CD4-positive, CD25-positive, alpha-beta regulatory T cell (primary cell): ENCODE measurements at regions not wholly inside any gene's neighbourhood (a gene's known extent, or its start where the extent isn't known, plus 50 kb on each side); places are given as distances from the start of the nearest gene placed in this dataset.

Experiments
- ATAC-seq, 2 donors: fragments of 150-1000 bp; cut with Tn5 transposase; one replicate each; pipeline ENCODE4 v1.10.0; 2021; ENCODE audit warnings: low read depth in 2 of 2, moderate number of reproducible peaks in 2 of 2, moderate library complexity in 1 of 2
- DNase-seq, 3 donors: peaks; one replicate each; pipeline versions ENCODE4 v3.0.0 to v3.0.0-alpha.2; 2012 to 2022; ENCODE audit warnings: mixed read lengths in 1 of 3
- H3K27ac ChIP-seq: one replicate; pipeline ENCODE4 v1.7.0; 2013; ENCODE audit warnings: mild to moderate bottlenecking, low read length; ENCODE audit not compliant: insufficient read depth, poor library complexity, severe bottlenecking
- H3K27me3 ChIP-seq: one replicate; pipeline ENCODE4 v1.7.0; 2013; ENCODE audit warnings: low read length; ENCODE audit not compliant: control insufficient read depth, insufficient read depth
- H3K36me3 ChIP-seq: one replicate; pipeline ENCODE4 v1.7.0; 2013; ENCODE audit warnings: mild to moderate bottlenecking, low read length, moderate library complexity; ENCODE audit not compliant: control insufficient read depth, insufficient read depth
- H3K4me1 ChIP-seq: 2 replicates; pipeline ENCODE4 v1.7.0; 2013; ENCODE audit warnings: mild to moderate bottlenecking, low read length; ENCODE audit not compliant: insufficient read depth, control insufficient read depth, poor library complexity, severe bottlenecking
- H3K4me3 ChIP-seq: one replicate; pipeline ENCODE4 v1.7.0; 2013; ENCODE audit warnings: low read depth, mild to moderate bottlenecking, low read length, moderate library complexity
- H3K9me3 ChIP-seq, 2 experiments: 1 replicate in 1 of 2; 2 replicates in 1 of 2; pipeline ENCODE4 v1.7.0; 2013; ENCODE audit warnings: low read length in 2 of 2, mild to moderate bottlenecking in 1 of 2, moderate library complexity in 1 of 2; ENCODE audit not compliant: control insufficient read depth in 2 of 2
- H3K27ac Mint-ChIP-seq, 3 donors: one replicate each; pipeline ENCODE4 v1.8.0; 2020 to 2022; ENCODE audit warnings: mild to moderate bottlenecking in 3 of 3, mixed read lengths in 3 of 3, moderate library complexity in 2 of 3
- H3K27me3 Mint-ChIP-seq: one replicate; pipeline ENCODE4 v1.8.0; 2022; ENCODE audit warnings: mild to moderate bottlenecking, mixed read lengths
- H3K36me3 Mint-ChIP-seq: one replicate; pipeline ENCODE4 v1.8.0; 2020; ENCODE audit warnings: mixed read lengths
- H3K4me1 Mint-ChIP-seq, 4 donors: one replicate each; pipeline ENCODE4 v1.8.0; 2020 to 2022; ENCODE audit warnings: mixed read lengths in 4 of 4, mild to moderate bottlenecking in 1 of 4
- H3K4me3 Mint-ChIP-seq, 4 donors: one replicate each; pipeline ENCODE4 v1.8.0; 2020 to 2022; ENCODE audit warnings: mild to moderate bottlenecking in 4 of 4, mixed read lengths in 4 of 4, moderate library complexity in 3 of 4
- H3K9me3 Mint-ChIP-seq, 7 donors: one replicate each; pipeline ENCODE4 v1.8.0; 2020 to 2022; ENCODE audit warnings: mixed read lengths in 7 of 7, mild to moderate bottlenecking in 3 of 7, moderate library complexity in 2 of 7

DNA sequence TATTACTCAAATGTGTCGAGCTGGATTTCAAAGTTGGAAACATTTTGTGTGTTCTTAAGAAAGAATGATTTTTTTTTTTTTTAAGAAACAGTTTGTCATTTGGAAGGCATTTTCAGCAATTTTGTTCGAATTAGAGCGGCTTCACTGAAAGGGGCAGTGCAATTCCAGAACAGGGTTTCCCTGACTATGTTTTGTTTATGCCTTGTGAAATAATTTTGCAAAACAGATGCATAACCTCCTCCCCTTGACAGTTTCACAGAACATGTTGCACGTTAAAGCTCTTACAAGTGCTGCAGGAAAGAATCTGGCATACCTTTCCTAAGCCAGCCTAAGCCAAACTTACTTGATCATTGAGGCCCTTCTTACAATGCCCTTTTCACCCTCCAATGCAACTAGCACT lies 216.0 kb upstream of the SSTR4 start:
- Mint-ChIP-seq H3K9me3 (peaks cover 0 to 2% (median 0%) of the 10 kb centered on the region in 7 donors), H3K27ac (no peak overlapping the region), H3K36me3 (no peaks in the 10 kb centered on the region), H3K4me1 (no peaks in the 10 kb centered on the region), H3K4me3 (no peak overlapping the region), H3K27me3 (peaks cover 14% of the 10 kb centered on the region)
- Histone ChIP-seq H3K9me3 (no peaks in the 10 kb centered on the region), H3K4me3 (no peak overlapping the region), H3K36me3 (no peaks in the 10 kb centered on the region), H3K27ac (no peak overlapping the region), H3K4me1 (no peaks in the 10 kb centered on the region), H3K27me3 (no peaks in the 10 kb centered on the region)
- no peak for ATAC-seq
- no peak for DNase-seq

DNA sequence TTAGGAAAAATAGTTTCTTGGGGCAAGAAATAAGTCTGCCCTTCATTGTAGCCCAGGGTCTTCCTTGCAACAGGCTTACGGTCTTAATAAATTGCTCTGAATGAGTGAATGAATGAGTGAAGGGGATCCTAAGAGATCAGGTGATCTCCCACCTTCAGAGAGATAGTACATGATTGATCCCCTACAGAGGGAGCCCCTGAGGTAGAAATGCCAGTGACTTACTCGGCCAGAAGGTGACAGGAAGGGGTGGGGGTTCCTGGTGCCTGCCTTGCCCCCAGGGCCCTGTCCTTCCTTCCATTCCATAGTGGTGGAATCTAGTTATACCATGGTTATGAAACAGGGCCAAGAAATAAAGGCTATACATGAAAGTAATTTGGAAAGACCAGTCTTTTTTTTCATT lies 215.3 kb upstream of the SSTR4 start:
- Mint-ChIP-seq H3K27me3 (peaks cover 7% of the 10 kb centered on the region), H3K4me1 (no peaks in the 10 kb centered on the region), H3K9me3 (peaks cover 0 to 2% (median 0%) of the 10 kb centered on the region in 7 donors), H3K27ac (no peak overlapping the region), H3K36me3 (no peaks in the 10 kb centered on the region), H3K4me3 (no peak overlapping the region)
- H3K9me3 ChIP-seq: no peaks in the 10 kb centered on the region
- no peaks in the 10 kb centered on the region for H3K27me3 ChIP-seq
- ATAC-seq (no peak), DNase-seq (no peak)
- no peak overlapping the region for H3K4me3 ChIP-seq
- H3K36me3 ChIP-seq: no peaks in the 10 kb centered on the region
- H3K4me1 ChIP-seq: no peaks in the 10 kb centered on the region
- no peak overlapping the region for H3K27ac ChIP-seq

DNA sequence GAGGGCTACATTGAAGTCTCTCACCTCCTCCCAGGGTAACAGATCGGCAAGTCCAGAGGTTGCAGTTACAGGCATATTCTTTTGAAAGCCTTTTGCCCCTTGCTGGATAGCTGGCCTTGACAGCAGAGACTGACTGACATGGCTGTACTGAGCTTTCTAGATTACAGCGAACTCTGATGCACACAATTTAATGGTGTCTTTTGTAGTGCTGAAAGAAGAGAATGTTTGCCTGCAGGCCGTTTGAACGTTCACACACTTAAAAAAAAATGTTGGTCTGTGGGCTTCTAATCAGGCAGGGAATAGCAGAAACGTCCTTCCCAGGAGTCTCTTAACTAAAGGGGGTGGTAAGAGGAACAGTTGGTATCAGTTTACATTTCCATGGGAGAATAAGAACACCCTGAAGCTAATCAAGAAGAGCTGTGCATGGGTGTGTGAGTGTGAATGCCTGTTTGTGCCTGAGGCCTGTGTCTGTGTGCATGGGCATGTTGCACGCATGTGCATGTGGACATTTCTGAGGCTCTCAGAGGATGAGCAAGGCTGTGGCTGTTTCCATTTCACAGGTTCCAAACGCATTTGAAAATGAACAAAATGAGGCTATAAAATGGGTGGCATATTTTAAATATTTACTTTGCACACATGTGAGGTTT lies 213.9 kb upstream of the SSTR4 start:
- no peak overlapping the region for H3K4me3 ChIP-seq
- no peaks in the 10 kb centered on the region for H3K4me1 ChIP-seq
- no peaks in the 10 kb centered on the region for H3K4me1 Mint-ChIP-seq
- no peak overlapping the region for H3K27ac Mint-ChIP-seq
- H3K4me3 Mint-ChIP-seq: no peak overlapping the region
- H3K27ac ChIP-seq: no peak overlapping the region
- H3K27me3 ChIP-seq: no peaks in the 10 kb centered on the region
- H3K27me3 Mint-ChIP-seq: no peaks in the 10 kb centered on the region
- H3K9me3 Mint-ChIP-seq: peaks cover 0 to 3% (median 0%) of the 10 kb centered on the region in 7 donors
- ATAC-seq (no peak), DNase-seq (no peak)
- no peaks in the 10 kb centered on the region for H3K9me3 ChIP-seq
- no peaks in the 10 kb centered on the region for H3K36me3 ChIP-seq
- H3K36me3 Mint-ChIP-seq: no peaks in the 10 kb centered on the region

DNA sequence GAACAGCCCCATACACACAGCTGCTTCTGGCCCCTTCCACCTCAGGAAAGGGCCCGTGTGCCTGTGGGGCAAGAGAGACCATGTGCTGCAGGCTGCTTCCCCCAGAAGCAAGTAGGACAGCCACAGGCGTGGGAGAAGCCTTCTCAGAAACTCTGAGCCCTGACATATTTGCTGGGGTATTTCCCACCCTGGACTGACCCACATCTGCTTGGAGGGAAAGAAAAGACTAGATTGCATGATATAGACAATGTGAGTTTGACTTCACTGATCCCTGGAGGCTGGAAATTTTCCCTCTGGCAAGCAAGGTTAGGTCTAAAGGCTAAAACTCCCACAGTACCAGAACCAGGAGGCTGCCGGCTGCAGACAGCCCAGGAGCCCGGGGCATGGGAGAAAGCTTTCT lies 213.3 kb upstream of the SSTR4 start:
- Histone ChIP-seq H3K27me3 (no peaks in the 10 kb centered on the region), H3K27ac (no peak overlapping the region), H3K9me3 (no peaks in the 10 kb centered on the region), H3K36me3 (no peaks in the 10 kb centered on the region), H3K4me3 (no peak overlapping the region), H3K4me1 (no peaks in the 10 kb centered on the region)
- no peak for DNase-seq
- Mint-ChIP-seq H3K36me3 (no peaks in the 10 kb centered on the region), H3K9me3 (peaks cover 0 to 3% (median 0%) of the 10 kb centered on the region in 7 donors), H3K27me3 (no peaks in the 10 kb centered on the region), H3K4me1 (no peaks in the 10 kb centered on the region), H3K4me3 (no peak overlapping the region), H3K27ac (no peak overlapping the region)
- ATAC-seq: no peak

DNA sequence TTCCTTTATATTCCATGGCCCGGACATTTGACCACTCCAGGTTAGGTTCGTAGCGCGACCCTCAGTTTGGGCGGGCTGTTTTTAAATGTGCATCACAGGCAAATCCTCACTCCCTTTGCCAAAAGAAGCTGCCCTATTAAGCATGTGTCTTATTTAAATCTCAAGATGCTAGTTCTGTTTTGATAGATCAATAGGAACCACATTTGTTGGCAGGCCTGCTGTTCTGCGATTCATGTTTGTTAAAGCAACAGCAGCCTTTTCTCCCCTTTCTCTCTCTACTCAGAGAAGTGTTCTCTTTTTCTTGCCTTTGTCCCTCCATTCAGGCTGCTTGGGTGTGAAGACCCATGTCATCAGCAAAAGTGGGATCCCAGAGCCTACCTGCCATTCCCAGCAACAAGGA lies 212.0 kb upstream of the SSTR4 start:
- H3K4me1 Mint-ChIP-seq: no peaks in the 10 kb centered on the region
- Histone ChIP-seq H3K4me3 (no peak overlapping the region), H3K4me1 (no peaks in the 10 kb centered on the region), H3K27me3 (no peaks in the 10 kb centered on the region), H3K36me3 (no peaks in the 10 kb centered on the region), H3K27ac (no peak overlapping the region), H3K9me3 (no peaks in the 10 kb centered on the region)
- peaks cover 0 to 3% (median 0%) of the 10 kb centered on the region in 7 donors for H3K9me3 Mint-ChIP-seq
- no peaks in the 10 kb centered on the region for H3K36me3 Mint-ChIP-seq
- no peak for ATAC-seq
- no peak overlapping the region for H3K4me3 Mint-ChIP-seq
- no peak overlapping the region for H3K27ac Mint-ChIP-seq
- DNase-seq: no peak
- no peaks in the 10 kb centered on the region for H3K27me3 Mint-ChIP-seq

DNA sequence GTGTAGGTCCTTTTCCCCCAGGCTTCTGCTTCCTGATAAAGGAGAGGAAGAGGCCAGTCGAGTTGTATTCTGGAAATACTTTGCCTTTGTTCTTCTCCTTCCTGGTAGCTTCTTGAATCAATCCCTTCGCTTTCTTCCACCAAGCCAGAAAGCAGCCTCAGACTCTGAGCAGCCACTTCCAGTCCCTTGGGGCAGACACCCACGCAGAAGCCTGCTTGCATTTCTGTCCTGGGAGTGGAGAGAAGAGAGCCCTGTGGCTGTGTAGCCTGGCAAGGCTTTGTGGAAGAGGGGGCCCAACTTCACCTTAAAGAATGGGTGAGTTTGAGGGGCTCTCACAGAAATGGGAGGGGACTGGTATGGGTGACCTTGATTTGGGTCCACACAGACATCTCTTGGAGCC lies 211.0 kb upstream of the SSTR4 start:
- Mint-ChIP-seq H3K27ac (no peak overlapping the region), H3K9me3 (peaks cover 0 to 3% (median 0%) of the 10 kb centered on the region in 7 donors), H3K36me3 (no peaks in the 10 kb centered on the region), H3K4me1 (no peaks in the 10 kb centered on the region), H3K4me3 (no peak overlapping the region), H3K27me3 (no peaks in the 10 kb centered on the region)
- H3K4me3 ChIP-seq: no peak overlapping the region
- H3K9me3 ChIP-seq: no peaks in the 10 kb centered on the region
- no peaks in the 10 kb centered on the region for H3K36me3 ChIP-seq
- DNase-seq (no peak), ATAC-seq (no peak)
- H3K27ac ChIP-seq: no peak overlapping the region
- H3K4me1 ChIP-seq: no peaks in the 10 kb centered on the region
- H3K27me3 ChIP-seq: no peaks in the 10 kb centered on the region

DNA sequence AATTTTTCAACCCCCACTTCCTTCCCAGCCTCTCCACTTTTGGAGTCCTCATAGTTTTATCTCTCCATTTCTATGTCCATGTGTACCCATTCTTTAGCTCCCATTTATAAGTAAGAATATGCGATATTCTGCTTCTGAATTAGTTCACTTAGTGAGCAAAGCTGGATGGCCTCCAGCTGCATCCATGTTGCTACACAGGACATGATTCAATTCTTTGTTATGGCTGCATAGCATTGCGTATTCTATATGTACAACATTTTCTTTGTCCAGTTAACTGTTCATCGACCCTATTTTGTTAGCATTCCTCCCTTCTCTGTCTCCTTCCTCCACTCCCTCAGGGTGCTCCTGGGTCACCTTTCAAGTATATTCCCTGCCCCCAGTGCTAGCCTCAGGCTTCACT lies 210.0 kb upstream of the SSTR4 start:
- no peaks in the 10 kb centered on the region for H3K4me1 ChIP-seq
- Mint-ChIP-seq H3K27me3 (no peaks in the 10 kb centered on the region), H3K27ac (no peak overlapping the region), H3K4me3 (no peak overlapping the region), H3K4me1 (no peaks in the 10 kb centered on the region), H3K9me3 (peaks cover 0 to 3% (median 0%) of the 10 kb centered on the region in 7 donors), H3K36me3 (no peaks in the 10 kb centered on the region)
- no peak overlapping the region for H3K4me3 ChIP-seq
- DNase-seq (no peak), ATAC-seq (no peak)
- H3K27ac ChIP-seq: no peak overlapping the region
- H3K36me3 ChIP-seq: no peaks in the 10 kb centered on the region
- no peaks in the 10 kb centered on the region for H3K9me3 ChIP-seq
- H3K27me3 ChIP-seq: no peaks in the 10 kb centered on the region

DNA sequence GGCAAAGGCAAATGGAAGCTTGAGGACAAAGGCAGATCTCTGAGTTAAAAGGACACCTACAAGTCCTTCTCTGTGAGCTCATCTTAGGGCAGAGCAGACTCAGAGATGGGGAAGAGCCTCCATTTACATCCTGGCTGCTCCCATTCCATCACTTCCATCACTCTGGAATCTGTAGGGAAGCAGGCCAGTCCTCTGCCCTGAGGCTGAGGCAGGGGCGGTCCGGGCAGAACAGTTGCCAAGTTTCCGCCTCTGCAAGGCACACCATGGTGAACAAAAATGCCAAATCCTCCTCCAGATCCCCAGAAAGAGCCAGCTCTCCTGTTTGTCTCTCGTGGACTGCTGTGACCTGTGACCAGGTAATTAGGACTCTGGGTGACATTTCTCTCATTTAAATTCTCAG lies 209.6 kb upstream of the SSTR4 start:
- Mint-ChIP-seq H3K4me1 (no peaks in the 10 kb centered on the region), H3K4me3 (no peak overlapping the region), H3K27me3 (no peaks in the 10 kb centered on the region), H3K36me3 (no peaks in the 10 kb centered on the region), H3K27ac (no peak overlapping the region), H3K9me3 (peaks cover 0 to 3% (median 0%) of the 10 kb centered on the region in 7 donors)
- no peaks in the 10 kb centered on the region for H3K36me3 ChIP-seq
- H3K27ac ChIP-seq: no peak overlapping the region
- no peaks in the 10 kb centered on the region for H3K4me1 ChIP-seq
- DNase-seq (no peak), ATAC-seq (no peak)
- no peak overlapping the region for H3K4me3 ChIP-seq
- no peaks in the 10 kb centered on the region for H3K9me3 ChIP-seq
- no peaks in the 10 kb centered on the region for H3K27me3 ChIP-seq
